SK-N-MC (cell line): ENCODE measurements at regions not wholly inside any gene's neighbourhood (a gene's known extent, or its start where the extent isn't known, plus 50 kb on each side); places are given as distances from the start of the nearest gene placed in this dataset.

ENCODE experiments used
- DNase-seq: peaks from one replicate; pipeline ENCODE4 v3.0.0-alpha.2; 2011; ENCODE audit warnings: low read depth, low spot score
- H3K27ac ChIP-seq: fragments of 200-600 bp; sonication (generic); 2 replicates; pipeline ENCODE4 v1.5.1; 2016; ENCODE audit warnings: mixed run types
- H3K36me3 ChIP-seq: fragments of 200-600 bp; sonication (generic); 2 replicates; pipeline ENCODE4 v1.6.1; 2017; ENCODE audit warnings: antibody characterized with exemption, low read length, mixed read lengths; ENCODE audit not compliant: insufficient read depth
- H3K4me3 ChIP-seq: fragments of 200-600 bp; sonication (generic); 2 replicates; pipeline ENCODE4 v1.5.1; 2016
- H3K9ac ChIP-seq: fragments of 200-600 bp; sonication (generic); 2 replicates; pipeline ENCODE4 v1.8.0; 2017; ENCODE audit warnings: mixed run types, mixed read lengths; ENCODE audit not compliant: insufficient read length
- H3K9me3 ChIP-seq: fragments of 200-600 bp; sonication (generic); 2 replicates; pipeline ENCODE4 v1.6.1; 2017; ENCODE audit warnings: low read depth, mild to moderate bottlenecking, antibody characterized with exemption, low read length, moderate library complexity, mixed read lengths
- EZH2 ChIP-seq: fragments of 200-600 bp; sonication (generic); IDR thresholded peaks from one replicate; pipeline ENCODE4 v1.6.1; 2017; ENCODE audit warnings: antibody characterized with exemption
- FOXP2 ChIP-seq: optimal IDR thresholded peaks from 2 replicates; pipeline ENCODE3; 2011; ENCODE audit warnings: mild to moderate bottlenecking, moderate library complexity; ENCODE audit not compliant: insufficient read depth; ENCODE audit errors: extremely low read length, control extremely low read depth
- POLR2AphosphoS5 ChIP-seq: IDR thresholded peaks from 2 replicates; pipeline ENCODE4 v1.6.1; 2012; ENCODE audit warnings: mild to moderate bottlenecking, low read depth, low read length, borderline replicate concordance

DNA sequence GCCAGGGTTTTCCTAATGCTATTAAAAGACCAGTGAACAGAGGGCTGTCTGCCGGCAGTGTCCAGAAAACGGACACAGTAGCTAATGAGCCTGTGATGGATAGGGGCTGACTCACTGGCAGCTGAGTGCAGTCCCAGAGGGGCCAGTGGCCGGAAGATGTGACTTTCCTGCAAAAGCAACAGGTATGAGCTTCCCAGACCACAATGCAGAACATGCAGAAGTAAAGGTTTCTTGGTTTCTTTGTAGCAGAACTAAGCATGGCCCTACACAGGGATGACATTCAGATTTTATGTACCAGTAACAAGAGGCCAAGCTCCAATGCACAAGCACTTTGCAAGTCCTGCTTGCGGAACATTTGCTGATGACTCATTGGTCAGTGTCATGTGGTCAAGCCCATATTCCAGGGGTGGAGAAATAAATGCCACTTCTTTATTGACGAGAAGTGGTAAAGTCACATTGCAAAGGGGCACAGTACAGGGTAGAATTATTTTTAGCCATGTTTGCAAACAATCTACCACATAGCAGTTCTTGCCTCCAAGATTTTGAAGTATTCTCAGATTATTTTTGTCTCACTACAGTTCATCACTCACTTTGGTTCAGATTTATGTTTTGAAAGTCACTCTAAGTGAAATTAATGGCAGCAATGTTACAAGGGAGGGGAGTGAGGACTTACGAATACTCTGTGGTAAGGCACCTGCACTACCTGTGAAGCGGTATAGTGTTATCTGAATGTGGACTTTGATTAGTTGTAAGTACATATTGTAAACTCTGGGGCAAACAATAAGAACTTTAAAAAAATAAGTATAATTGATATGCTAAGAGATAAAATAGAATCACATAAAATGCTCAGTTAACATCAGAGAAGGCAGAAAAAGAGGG is 263.3 kb downstream of the ABHD5 start:
- no peak overlapping the region for H3K9ac ChIP-seq
- TF ChIP-seq EZH2: no peak
- TF ChIP-seq FOXP2: no peak
- no peak overlapping the region for H3K27ac ChIP-seq
- no peak for DNase-seq
- H3K4me3 ChIP-seq: no peak overlapping the region
- no peaks in the 10 kb centered on the region for H3K36me3 ChIP-seq
- no peaks in the 10 kb centered on the region for H3K9me3 ChIP-seq

DNA sequence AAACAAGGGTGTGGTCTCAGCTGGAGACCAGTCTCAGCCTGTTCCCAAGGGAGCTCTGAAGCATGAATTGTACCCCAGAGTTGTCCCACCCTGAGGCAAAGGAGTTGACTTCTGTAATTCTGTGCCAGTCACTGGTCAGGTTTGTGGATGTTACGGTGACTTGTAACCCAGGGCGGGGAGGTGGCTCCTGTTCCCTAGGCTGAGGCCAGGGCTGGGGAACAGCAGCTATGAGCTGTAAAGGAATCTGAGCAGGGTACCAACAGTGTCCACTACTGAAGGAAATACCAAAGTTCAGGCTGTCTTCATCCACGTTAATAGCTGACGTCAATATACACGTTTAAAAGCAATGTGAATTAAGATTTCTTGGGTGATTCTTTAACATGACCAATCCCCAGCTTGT is 266.2 kb downstream of the ABHD5 start:
- TF ChIP-seq FOXP2 (no peak), POLR2AphosphoS5 (no peak), EZH2 (no peak)
- Histone ChIP-seq H3K36me3 (no peaks in the 10 kb centered on the region), H3K27ac (no peak overlapping the region), H3K9ac (no peak overlapping the region), H3K9me3 (no peaks in the 10 kb centered on the region), H3K4me3 (no peak overlapping the region)
- no peak for DNase-seq

DNA sequence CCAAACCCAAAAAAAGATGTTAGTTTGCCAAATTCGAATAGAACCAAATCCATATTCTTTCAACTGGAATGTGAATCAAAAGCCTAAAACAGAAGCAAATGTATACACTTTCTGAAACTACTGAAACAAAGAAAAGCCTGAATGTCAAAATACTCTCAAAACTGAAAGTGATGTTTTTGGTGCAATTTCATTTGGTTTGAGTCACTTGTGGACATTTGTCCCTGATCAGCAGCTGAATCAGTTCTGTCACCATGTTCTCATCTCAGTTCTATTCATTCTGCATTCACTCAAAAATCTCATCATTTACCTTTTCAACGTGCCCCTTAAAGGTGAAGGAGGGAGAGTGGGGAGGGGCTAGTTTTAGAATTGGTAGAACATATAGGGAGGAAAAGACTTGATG is 266.8 kb downstream of the ABHD5 start:
- H3K4me3 ChIP-seq: no peak overlapping the region
- no peak for DNase-seq
- no peak overlapping the region for H3K27ac ChIP-seq
- TF ChIP-seq FOXP2 (no peak), EZH2 (no peak), POLR2AphosphoS5 (no peak)
- H3K36me3 ChIP-seq: no peaks in the 10 kb centered on the region
- H3K9ac ChIP-seq: no peak overlapping the region
- no peaks in the 10 kb centered on the region for H3K9me3 ChIP-seq

DNA sequence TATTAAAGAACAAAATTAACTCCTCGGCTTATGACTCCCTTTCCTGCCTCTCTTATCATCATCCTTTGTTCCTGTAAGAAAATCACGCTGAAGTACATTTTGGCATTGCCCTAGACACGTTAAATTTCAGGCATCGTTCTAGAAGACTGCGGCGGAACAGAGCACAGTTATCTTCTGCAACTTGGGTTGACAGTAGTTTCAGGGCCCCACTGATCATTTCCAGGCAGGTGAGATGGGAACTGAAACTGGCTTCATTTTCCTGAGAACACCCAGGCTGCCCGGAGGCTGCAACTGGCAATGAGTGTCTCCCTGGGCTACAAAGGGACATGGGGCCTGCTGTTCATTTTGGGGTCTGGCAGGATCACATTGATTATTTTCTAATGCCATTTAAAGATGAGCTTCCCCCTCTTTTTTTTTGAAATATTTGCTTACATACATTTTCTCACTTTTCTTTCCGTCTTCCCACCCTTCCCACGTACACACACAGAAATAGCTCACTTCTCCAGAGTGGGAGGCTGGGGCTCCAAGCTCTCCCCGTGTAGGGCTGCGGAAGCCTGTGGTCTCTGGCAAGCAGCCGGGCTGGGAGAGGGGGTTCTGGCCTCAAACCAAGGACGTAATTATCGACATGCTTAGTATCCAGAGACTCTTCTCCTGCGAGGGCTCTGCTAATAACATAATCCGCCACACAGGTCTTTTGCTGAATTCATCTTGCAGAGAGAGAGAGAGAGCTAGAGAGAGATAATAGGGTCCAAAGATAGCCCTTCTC is 267.4 kb downstream of the ABHD5 start:
- H3K27ac ChIP-seq: no peak overlapping the region
- H3K4me3 ChIP-seq: no peak overlapping the region
- TF ChIP-seq EZH2 (no peak), POLR2AphosphoS5 (no peak), FOXP2 (no peak)
- no peaks in the 10 kb centered on the region for H3K9me3 ChIP-seq
- H3K9ac ChIP-seq: no peak overlapping the region
- no peaks in the 10 kb centered on the region for H3K36me3 ChIP-seq
- no peak for DNase-seq

DNA sequence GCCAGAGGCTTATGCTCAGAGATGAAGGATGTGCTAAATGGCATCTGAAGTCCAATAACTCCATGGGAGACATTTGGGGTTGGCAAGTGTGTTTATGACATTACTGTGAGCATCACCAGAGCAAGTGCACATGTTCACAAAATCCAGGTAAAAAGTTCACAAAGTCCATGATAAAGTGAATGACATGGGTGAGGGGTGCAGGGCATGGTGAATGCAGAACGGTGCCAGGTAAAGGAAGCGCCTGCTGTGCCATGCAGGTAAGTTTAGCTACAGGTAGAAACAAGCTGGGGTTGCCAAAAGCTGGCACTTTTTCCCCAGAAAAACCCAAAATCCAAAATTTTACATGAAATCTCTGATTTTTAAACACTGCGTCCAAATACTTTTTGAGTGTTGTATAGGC is 268.2 kb downstream of the ABHD5 start:
- TF ChIP-seq POLR2AphosphoS5: no peak
- no peak for TF ChIP-seq EZH2
- no peak for TF ChIP-seq FOXP2
- H3K27ac ChIP-seq: no peak overlapping the region
- H3K9ac ChIP-seq: no peak overlapping the region
- DNase-seq: no peak
- H3K4me3 ChIP-seq: no peak overlapping the region
- no peaks in the 10 kb centered on the region for H3K36me3 ChIP-seq
- no peaks in the 10 kb centered on the region for H3K9me3 ChIP-seq

DNA sequence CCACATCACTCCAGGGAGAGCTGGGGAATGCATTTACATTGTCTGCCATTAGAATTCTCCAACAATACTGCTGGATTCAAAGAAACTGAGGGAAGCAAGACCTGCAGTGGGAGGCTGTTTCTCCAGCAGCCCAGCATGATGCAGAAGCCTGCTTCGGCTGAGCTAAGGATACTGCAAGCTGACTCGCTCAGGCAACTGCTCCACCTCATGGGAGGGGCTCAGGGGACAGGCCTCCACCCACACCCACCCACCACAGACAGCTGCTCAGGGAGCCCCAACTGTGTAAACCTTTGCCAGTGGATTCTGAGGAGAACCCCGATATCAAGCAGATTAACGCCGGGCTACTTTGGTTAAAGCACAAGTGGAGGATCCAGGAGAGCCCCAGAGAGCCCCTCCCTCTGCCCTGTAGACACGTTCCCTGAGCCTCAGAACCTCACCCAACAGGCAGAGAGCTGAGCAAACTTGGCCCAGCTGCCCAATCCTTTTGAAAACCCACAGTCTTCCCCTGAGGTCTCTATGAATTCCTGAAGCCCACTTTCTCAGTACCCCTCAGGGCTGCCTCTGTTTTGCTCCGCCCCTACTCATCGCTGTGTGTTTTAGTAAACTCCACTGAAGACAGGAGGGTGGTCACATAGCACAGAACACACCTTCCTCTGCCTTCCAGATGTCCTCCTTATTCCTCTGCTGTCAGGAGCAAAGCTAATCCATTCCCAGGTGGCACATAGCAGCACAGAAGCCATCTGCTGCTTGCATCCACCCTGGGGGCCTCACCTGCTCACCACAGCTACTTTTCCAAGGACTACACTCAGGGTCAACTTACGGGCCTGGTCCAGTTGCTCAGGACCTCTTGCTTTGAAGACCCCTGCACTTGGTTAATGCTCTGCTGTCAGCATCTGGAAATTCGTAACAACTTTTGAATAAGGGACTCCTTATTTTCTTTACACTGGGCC is 269.0 kb downstream of the ABHD5 start:
- Histone ChIP-seq H3K36me3 (no peaks in the 10 kb centered on the region), H3K27ac (no peak overlapping the region), H3K9ac (no peak overlapping the region), H3K9me3 (no peaks in the 10 kb centered on the region), H3K4me3 (no peak overlapping the region)
- no peak for DNase-seq
- TF ChIP-seq FOXP2 (no peak), EZH2 (no peak), POLR2AphosphoS5 (no peak)

DNA sequence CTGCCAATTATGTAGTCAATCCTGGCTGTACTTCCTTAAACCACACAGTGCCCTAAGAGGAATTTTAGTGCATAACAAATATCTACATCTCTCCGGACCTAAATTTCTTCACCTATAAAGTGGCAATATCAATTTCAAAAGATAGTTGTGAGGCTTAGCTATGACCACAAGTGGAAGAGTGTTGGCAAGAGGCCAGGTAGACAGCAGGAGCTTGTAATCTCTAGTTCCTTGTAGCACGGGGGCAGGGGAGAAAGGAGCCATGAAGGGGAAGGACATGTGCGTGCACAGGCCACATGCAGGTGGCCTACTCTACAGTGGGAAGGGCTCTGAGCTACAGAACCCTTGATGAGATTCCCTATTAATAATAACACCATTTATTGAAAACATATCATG is 269.7 kb downstream of the ABHD5 start:
- no peaks in the 10 kb centered on the region for H3K9me3 ChIP-seq
- TF ChIP-seq EZH2 (no peak), FOXP2 (no peak), POLR2AphosphoS5 (no peak)
- no peaks in the 10 kb centered on the region for H3K36me3 ChIP-seq
- H3K9ac ChIP-seq: no peak overlapping the region
- H3K27ac ChIP-seq: no peak overlapping the region
- no peak overlapping the region for H3K4me3 ChIP-seq
- no peak for DNase-seq

DNA sequence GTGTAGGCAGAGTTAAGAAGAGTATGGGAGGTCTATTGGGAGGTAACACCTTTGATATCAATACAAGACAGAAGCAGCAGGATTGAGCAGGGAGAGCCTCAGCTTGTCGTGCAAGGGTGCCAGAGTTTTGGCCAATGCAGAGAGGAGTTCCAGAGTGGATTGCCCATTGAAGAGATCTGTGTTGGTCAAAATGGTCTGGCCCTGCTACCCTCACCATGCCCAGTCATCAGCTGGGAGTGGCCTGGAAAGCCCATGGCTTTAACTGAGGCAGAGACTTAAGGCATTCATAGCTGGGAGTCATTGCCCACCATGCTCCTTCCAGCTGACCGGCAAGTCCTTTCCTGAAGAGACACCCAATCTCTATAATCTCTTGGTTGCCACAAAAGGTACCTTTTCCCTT is 271.3 kb downstream of the ABHD5 start:
- no peak overlapping the region for H3K27ac ChIP-seq
- no peak for TF ChIP-seq FOXP2
- TF ChIP-seq POLR2AphosphoS5: no peak
- TF ChIP-seq EZH2: no peak
- H3K9me3 ChIP-seq: no peaks in the 10 kb centered on the region
- H3K4me3 ChIP-seq: no peak overlapping the region
- no peak overlapping the region for H3K9ac ChIP-seq
- no peaks in the 10 kb centered on the region for H3K36me3 ChIP-seq
- no peak for DNase-seq
